GM12891 (cell line): ENCODE measurements at regions not wholly inside any gene's neighbourhood (a gene's known extent, or its start where the extent isn't known, plus 50 kb on each side); places are given as distances from the start of the nearest gene placed in this dataset.

ENCODE experiments used
- PAX5 ChIP-seq: IDR thresholded peaks from 2 replicates; pipeline ENCODE4 v1.6.1; 2011; ENCODE audit warnings: low read length, moderate library complexity, mild to moderate bottlenecking; ENCODE audit not compliant: insufficient read depth, severe bottlenecking
- POLR2A ChIP-seq: IDR thresholded peaks from 2 replicates; pipeline ENCODE4 v1.6.1; 2011; ENCODE audit warnings: low read depth, low read length, control low read depth
- POLR2AphosphoS5 ChIP-seq: IDR thresholded peaks from 2 replicates; pipeline ENCODE4 v1.6.1; 2011; ENCODE audit warnings: low read depth, low read length, control low read depth
- SPI1 ChIP-seq: IDR thresholded peaks from 2 replicates; pipeline ENCODE4 v1.6.1; 2011; ENCODE audit warnings: low read depth, low read length, control low read depth
- TAF1 ChIP-seq: IDR thresholded peaks from 2 replicates; pipeline ENCODE4 v1.6.1; 2011; ENCODE audit warnings: low read depth, low read length, control low read depth

GRCh38 chr10:9922126-9922870, 1095.4 kb upstream of the CELF2 start:
- TF ChIP-seq POLR2A (no peak), POLR2AphosphoS5 (no peak), TAF1 (no peak), SPI1 (no peak), PAX5 (no peak)
